ENCODE measurements at regions not wholly inside any gene's neighbourhood (a gene's known extent, or its start where the extent isn't known, plus 50 kb on each side); places are given as distances from the start of the nearest gene placed in this dataset.

DNA sequence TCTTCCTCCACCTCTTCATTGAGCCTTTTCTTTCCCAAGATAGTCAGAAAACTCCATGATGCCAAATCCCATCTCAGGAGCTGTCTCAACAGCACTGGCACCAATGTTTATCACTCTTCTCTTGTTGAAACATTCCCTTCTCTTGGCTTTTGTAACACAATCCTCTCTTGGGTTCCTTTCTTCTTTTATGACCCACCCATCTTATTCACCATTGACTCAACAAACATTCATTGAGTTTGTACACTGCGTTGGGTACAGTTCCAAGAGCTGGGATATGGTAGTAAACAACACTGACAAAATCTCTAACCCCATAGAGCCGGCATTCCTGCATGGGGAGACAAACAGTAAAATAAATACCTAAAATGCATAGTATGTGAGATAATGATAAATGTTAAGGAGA is 577.5 kb downstream of the INHBA start:
- TF ChIP-seq, protein P1, sequence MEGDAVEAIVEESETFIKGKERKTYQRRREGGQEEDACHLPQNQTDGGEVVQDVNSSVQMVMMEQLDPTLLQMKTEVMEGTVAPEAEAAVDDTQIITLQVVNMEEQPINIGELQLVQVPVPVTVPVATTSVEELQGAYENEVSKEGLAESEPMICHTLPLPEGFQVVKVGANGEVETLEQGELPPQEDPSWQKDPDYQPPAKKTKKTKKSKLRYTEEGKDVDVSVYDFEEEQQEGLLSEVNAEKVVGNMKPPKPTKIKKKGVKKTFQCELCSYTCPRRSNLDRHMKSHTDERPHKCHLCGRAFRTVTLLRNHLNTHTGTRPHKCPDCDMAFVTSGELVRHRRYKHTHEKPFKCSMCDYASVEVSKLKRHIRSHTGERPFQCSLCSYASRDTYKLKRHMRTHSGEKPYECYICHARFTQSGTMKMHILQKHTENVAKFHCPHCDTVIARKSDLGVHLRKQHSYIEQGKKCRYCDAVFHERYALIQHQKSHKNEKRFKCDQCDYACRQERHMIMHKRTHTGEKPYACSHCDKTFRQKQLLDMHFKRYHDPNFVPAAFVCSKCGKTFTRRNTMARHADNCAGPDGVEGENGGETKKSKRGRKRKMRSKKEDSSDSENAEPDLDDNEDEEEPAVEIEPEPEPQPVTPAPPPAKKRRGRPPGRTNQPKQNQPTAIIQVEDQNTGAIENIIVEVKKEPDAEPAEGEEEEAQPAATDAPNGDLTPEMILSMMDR (conservative IDR thresholded peaks at IDR 0.05) = no peak
- Mint-ChIP-seq H3K27me3 (ENCODE audit: low read depth) (no peaks in the 10 kb centered on the region), H3K36me3 (ENCODE audit: low read depth) (no peaks in the 10 kb centered on the region), H3K4me3 (no peak overlapping the region), H3K27ac (ENCODE audit: unreplicated experiment) (no peak overlapping the region), H3K4me1 (peaks cover 17% of the 10 kb centered on the region), H3K9me3 (no peaks in the 10 kb centered on the region)
- no peak for DNase-seq (ENCODE audit: low read depth, low spot score)

DNA sequence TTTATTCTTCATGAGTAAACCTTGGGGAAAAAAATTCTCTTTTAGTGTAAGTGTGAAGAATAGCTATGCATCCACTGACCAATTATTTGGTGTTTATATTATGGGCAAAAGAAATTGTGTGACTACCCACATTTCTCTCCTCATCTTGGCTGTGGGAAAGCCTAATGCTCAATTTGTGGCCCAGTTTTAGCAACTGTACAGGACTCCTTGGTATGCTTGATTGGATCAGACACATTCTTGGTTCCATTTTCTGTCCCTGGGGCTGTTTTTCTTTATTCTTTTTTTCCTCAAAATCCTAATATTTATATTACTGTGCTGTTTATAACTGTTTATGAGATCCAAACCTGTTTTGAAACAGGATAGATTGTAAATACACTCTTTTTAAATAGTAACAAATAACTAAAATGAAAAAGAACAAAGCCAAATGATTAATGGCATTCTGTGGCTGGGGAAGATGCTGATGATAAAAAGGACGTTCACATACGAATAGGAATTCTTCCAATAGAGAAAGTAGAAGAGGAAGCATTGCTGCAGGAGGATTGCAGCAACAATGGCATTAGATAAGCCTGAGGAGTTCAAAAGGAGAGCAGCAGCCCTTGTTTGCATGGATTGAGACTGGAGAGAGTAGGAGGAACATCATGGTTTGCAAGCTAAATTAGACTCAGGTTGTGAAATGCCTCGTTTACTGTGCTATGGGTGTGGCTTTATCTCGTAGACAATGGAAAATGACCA is 580.5 kb downstream of the INHBA start:
- no peak overlapping the region for H3K27ac Mint-ChIP-seq (ENCODE audit: unreplicated experiment)
- DNase-seq (ENCODE audit: low read depth, low spot score) = no peak
- no peaks in the 10 kb centered on the region for H3K36me3 Mint-ChIP-seq (ENCODE audit: low read depth)
- H3K9me3 Mint-ChIP-seq = peaks cover 8% of the 10 kb centered on the region
- H3K4me3 Mint-ChIP-seq = no peak overlapping the region
- H3K4me1 Mint-ChIP-seq = peaks cover 4% of the 10 kb centered on the region
- no peaks in the 10 kb centered on the region for H3K27me3 Mint-ChIP-seq (ENCODE audit: low read depth)
- TF ChIP-seq, protein P1 (conservative IDR thresholded peaks at IDR 0.05) = no peak

DNA sequence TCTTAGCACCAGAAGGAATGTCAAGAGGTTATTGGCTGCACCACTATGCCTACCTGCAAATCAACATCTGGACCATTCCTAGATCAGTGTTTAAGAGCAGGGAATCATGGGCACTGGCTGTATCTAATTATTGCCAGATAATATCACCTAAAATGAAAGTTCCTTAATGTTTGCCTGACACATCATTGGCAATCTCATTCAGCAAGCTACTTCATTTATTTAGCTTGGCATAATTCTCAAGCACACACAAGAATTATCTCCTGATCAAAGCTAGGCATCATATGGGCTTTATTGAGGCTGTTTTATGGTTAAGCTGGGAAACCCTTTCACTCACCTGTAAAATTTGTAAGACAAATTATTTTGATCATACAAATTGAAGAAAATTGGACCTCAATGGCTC is 581.7 kb downstream of the INHBA start:
- TF ChIP-seq, protein P1 (conservative IDR thresholded peaks at IDR 0.05) = no peak
- no peak overlapping the region for H3K27ac Mint-ChIP-seq (ENCODE audit: unreplicated experiment)
- no peak for DNase-seq (ENCODE audit: low read depth, low spot score)
- H3K9me3 Mint-ChIP-seq = peaks cover 8% of the 10 kb centered on the region
- H3K4me3 Mint-ChIP-seq = no peak overlapping the region
- H3K36me3 Mint-ChIP-seq (ENCODE audit: low read depth) = no peaks in the 10 kb centered on the region
- H3K4me1 Mint-ChIP-seq = peaks cover 4% of the 10 kb centered on the region
- H3K27me3 Mint-ChIP-seq (ENCODE audit: low read depth) = no peaks in the 10 kb centered on the region

DNA sequence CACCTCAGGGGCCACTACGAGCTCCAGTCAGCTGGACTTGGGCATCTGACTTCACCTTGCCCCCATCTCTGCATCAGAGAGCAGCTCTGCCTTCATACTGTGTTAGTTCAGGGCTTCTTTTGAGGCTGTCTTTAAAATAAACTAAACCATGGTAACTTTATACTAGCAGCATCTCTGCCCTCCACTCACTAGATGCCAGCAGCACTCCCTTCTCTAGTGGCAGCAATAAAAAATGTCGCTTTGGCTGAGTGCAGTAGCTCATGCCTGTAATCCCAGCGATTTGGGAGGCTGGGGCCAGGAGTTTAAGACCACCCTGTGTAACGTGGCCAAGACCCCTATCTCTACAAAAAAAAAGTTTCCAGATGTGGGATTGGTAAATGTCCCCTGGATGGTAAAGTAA is 584.4 kb downstream of the INHBA start:
- Mint-ChIP-seq H3K27me3 (ENCODE audit: low read depth) (no peaks in the 10 kb centered on the region), H3K4me3 (no peak overlapping the region), H3K27ac (ENCODE audit: unreplicated experiment) (no peak overlapping the region), H3K4me1 (peaks cover 4% of the 10 kb centered on the region), H3K9me3 (peaks cover 8% of the 10 kb centered on the region), H3K36me3 (ENCODE audit: low read depth) (no peaks in the 10 kb centered on the region)
- TF ChIP-seq, protein P1 (conservative IDR thresholded peaks at IDR 0.05) = no peak
- DNase-seq (ENCODE audit: low read depth, low spot score) = no peak

DNA sequence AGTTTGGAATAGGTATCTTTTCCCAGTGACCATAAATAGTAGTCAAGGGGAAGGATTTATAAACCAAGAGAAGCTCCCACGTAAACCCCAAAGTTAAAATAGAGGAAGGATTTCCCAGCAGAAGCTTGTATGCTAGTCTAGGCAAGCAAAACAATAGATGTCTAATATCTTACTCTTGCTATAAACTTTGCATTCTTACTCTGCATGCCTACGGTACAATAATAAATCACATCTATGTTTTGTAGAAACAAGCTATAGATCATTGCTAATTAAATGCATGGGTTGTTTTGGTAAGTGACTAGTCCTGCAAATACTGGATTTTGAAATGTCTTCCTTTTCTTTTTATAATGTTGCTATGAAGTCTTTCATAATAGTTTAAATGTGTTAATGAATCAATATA is 585.5 kb downstream of the INHBA start:
- H3K27ac Mint-ChIP-seq (ENCODE audit: unreplicated experiment) = no peak overlapping the region
- peaks cover under 1% of the 10 kb centered on the region for H3K4me1 Mint-ChIP-seq

More for the DNA sequence above, 585.5 kb downstream of the INHBA start:
- no peaks in the 10 kb centered on the region for H3K27me3 Mint-ChIP-seq (ENCODE audit: low read depth)
- no peak overlapping the region for H3K4me3 Mint-ChIP-seq
- H3K36me3 Mint-ChIP-seq (ENCODE audit: low read depth) = no peaks in the 10 kb centered on the region
- TF ChIP-seq, protein P1 (conservative IDR thresholded peaks at IDR 0.05) = no peak
- H3K9me3 Mint-ChIP-seq = peaks cover 8% of the 10 kb centered on the region
- DNase-seq (ENCODE audit: low read depth, low spot score) = no peak

Data from neural crest cell (in vitro differentiated cells).